ENCODE measurements at regions not wholly inside any gene's neighbourhood (a gene's known extent, or its start where the extent isn't known, plus 50 kb on each side); places are given as distances from the start of the nearest gene placed in this dataset.

DNA sequence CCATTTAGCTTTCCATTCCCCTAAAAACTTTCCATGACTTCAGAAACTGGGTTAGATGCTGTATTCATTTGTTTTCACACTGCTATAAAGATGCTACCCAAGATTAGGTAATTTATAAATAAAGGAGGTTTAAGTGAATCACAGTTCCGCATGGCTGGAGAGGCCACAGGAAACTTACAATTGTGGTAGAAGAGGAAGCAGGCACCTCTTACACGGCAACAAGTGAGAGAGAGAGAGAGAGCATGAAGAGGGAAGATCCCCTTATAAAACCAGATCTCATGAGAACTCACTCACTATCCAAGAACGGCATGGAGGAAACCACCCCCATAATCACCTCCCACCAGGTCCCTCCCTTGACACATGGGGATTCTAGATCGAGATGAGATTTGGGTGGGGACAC is 336.8 kb downstream of the TFEC start:
- H3K9me3 ChIP-seq (ENCODE audit: low read depth), result no peaks in the 10 kb centered on the region
- H3K4me2 ChIP-seq (ENCODE audit: unreplicated experiment), result no peak overlapping the region
- H3K4me3 ChIP-seq, result no peak overlapping the region
- no peak for TF ChIP-seq EZH2 (IDR thresholded peaks at IDR 0.05; ENCODE audit: insufficient read depth, poor library complexity, severe bottlenecking)
- no peak for TF ChIP-seq EZH2phosphoT487 (IDR thresholded peaks at IDR 0.05; ENCODE audit: insufficient read depth, low read depth)
- H3K27ac ChIP-seq, result no peak overlapping the region
- no peaks in the 10 kb centered on the region for H3F3A ChIP-seq (ENCODE audit: insufficient read depth)
- H2AFZ ChIP-seq, result no peak overlapping the region
- WGBS, 2 experiments (ENCODE audit: low coverage in 1 of 2, low lambda C conversion rate in 2 of 2, missing lambda C conversion rate in 2 of 2), result 76% methylated on average over 4 of the region's 4 CpGs
- no peaks in the 10 kb centered on the region for H3K79me2 ChIP-seq (ENCODE audit: insufficient read depth)
- H4K20me1 ChIP-seq (ENCODE audit: insufficient read depth), result no peaks in the 10 kb centered on the region
- H3K4me1 ChIP-seq (ENCODE audit: insufficient read depth), result no peaks in the 10 kb centered on the region
- in situ Hi-C loops (cut with MboI), result no loop called here
- DNase-seq, result no peak
- no peaks in the 10 kb centered on the region for H3K27me3 ChIP-seq (replicated peaks; ENCODE audit: insufficient read depth)
- H3K9ac ChIP-seq, result no peak overlapping the region
- H3K9me2 ChIP-seq (ENCODE audit: insufficient read depth), result no peaks in the 10 kb centered on the region
- H3K36me3 ChIP-seq (ENCODE audit: low read depth), result no peaks in the 10 kb centered on the region

DNA sequence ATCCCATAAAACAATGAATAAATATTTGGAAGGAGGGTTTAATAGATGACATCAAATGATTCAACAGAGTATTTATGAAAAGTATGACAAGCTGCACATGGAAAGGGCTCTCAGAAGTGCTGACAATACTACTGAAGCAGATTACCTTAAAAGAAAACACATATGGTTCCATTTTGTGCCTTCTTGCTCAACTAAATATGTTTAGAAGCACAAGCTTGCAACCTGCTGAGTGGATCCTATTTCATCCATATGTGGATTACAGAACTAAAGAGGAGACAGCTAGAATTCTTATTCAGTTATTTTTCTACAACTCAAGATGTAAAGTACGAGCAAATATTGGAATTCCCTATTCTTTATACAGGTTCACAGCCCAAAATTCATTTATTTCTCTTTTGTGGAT is 340.6 kb downstream of the TFEC start:
- no peaks in the 10 kb centered on the region for H3K79me2 ChIP-seq (ENCODE audit: insufficient read depth)
- no peaks in the 10 kb centered on the region for H3K27me3 ChIP-seq (replicated peaks; ENCODE audit: insufficient read depth)
- no peak overlapping the region for H3K27ac ChIP-seq
- WGBS, 2 experiments (ENCODE audit: low coverage in 1 of 2, low lambda C conversion rate in 2 of 2, missing lambda C conversion rate in 2 of 2), result 5 to 20% methylated on average over 1 of the region's 1 CpG
- DNase-seq, result no peak
- H4K20me1 ChIP-seq (ENCODE audit: insufficient read depth), result no peaks in the 10 kb centered on the region
- no peaks in the 10 kb centered on the region for H3K4me1 ChIP-seq (ENCODE audit: insufficient read depth)
- no peaks in the 10 kb centered on the region for H3F3A ChIP-seq (ENCODE audit: insufficient read depth)
- no peak overlapping the region for H3K4me2 ChIP-seq (ENCODE audit: unreplicated experiment)
- in situ Hi-C loops (cut with MboI), result no loop called here
- no peak overlapping the region for H3K9ac ChIP-seq
- no peaks in the 10 kb centered on the region for H3K9me2 ChIP-seq (ENCODE audit: insufficient read depth)
- H3K9me3 ChIP-seq (ENCODE audit: low read depth), result no peaks in the 10 kb centered on the region
- H2AFZ ChIP-seq, result no peak overlapping the region
- H3K36me3 ChIP-seq (ENCODE audit: low read depth), result no peaks in the 10 kb centered on the region
- no peak for TF ChIP-seq EZH2phosphoT487 (IDR thresholded peaks at IDR 0.05; ENCODE audit: insufficient read depth, low read depth)
- no peak for TF ChIP-seq EZH2 (IDR thresholded peaks at IDR 0.05; ENCODE audit: insufficient read depth, poor library complexity, severe bottlenecking)
- H3K4me3 ChIP-seq, result no peak overlapping the region

DNA sequence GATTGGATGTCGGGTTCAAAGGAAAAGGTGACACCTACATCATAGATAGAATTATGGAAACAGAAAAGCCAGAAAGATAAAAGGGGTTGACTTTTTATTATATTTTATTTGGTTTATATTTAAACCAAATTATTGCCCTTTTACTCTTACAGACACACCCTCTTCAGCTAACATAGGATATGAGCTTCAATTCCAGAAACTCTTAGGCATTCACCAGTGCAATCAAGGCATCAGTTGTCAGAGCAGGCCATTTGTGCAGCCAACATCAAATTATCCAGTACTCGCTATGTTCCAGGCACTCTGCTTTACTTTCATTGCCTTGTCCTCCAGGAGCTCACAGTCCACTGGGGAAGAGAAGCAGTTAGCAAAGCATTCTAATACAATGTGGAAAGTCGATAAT is 347.5 kb downstream of the TFEC start:
- H3F3A ChIP-seq (ENCODE audit: insufficient read depth), result peaks cover 8% of the 10 kb centered on the region; the same call in 1 of the 2 replicates
- no peak for DNase-seq
- no peaks in the 10 kb centered on the region for H3K79me2 ChIP-seq (ENCODE audit: insufficient read depth)
- no peak overlapping the region for H3K4me2 ChIP-seq (ENCODE audit: unreplicated experiment)
- in situ Hi-C loops (cut with MboI), result no loop called here
- no peaks in the 10 kb centered on the region for H3K9me3 ChIP-seq (ENCODE audit: low read depth)
- no peaks in the 10 kb centered on the region for H3K27me3 ChIP-seq (replicated peaks; ENCODE audit: insufficient read depth)
- no peaks in the 10 kb centered on the region for H3K9me2 ChIP-seq (ENCODE audit: insufficient read depth)
- WGBS, 2 experiments (ENCODE audit: low coverage in 1 of 2, low lambda C conversion rate in 2 of 2, missing lambda C conversion rate in 2 of 2), result 82 to 85% methylated on average over 3 of the region's 3 CpGs
- TF ChIP-seq EZH2phosphoT487 (IDR thresholded peaks at IDR 0.05; ENCODE audit: insufficient read depth, low read depth) (no peak), EZH2 (IDR thresholded peaks at IDR 0.05; ENCODE audit: insufficient read depth, poor library complexity, severe bottlenecking) (no peak)
- H3K4me3 ChIP-seq, result no peak overlapping the region
- H2AFZ ChIP-seq, result no peak overlapping the region
- no peaks in the 10 kb centered on the region for H3K36me3 ChIP-seq (ENCODE audit: low read depth)
- H3K9ac ChIP-seq, result no peak overlapping the region
- no peak overlapping the region for H3K27ac ChIP-seq
- H4K20me1 ChIP-seq (ENCODE audit: insufficient read depth), result no peaks in the 10 kb centered on the region
- peaks cover 20% of the 10 kb centered on the region for H3K4me1 ChIP-seq (ENCODE audit: insufficient read depth)

DNA sequence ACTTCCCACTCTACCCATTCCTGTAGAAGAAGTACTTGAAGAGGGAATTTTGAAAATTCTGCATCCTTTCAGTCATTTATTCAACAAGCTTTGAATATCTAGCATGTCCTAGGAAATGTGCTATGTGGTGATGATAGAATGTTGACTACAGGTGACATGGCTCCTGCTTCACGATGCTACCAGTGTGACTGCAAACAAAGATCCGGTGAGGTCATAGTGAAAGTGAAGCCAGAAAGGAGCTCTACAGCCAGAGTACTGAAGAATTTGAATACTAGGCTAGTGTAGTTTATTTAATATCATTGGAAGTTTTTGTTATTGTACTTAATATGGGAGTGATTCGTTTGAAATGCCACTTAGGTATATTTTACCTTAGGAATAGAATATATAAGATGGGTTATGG is 348.1 kb downstream of the TFEC start:
- peaks cover 26% of the 10 kb centered on the region for H3K4me1 ChIP-seq (ENCODE audit: insufficient read depth)
- H3K27ac ChIP-seq, result no peak overlapping the region
- no peaks in the 10 kb centered on the region for H3K9me2 ChIP-seq (ENCODE audit: insufficient read depth)
- H3K79me2 ChIP-seq (ENCODE audit: insufficient read depth), result no peaks in the 10 kb centered on the region
- H4K20me1 ChIP-seq (ENCODE audit: insufficient read depth), result no peaks in the 10 kb centered on the region
- no peaks in the 10 kb centered on the region for H3K9me3 ChIP-seq (ENCODE audit: low read depth)
- no peak overlapping the region for H3K4me2 ChIP-seq (ENCODE audit: unreplicated experiment)
- H3K9ac ChIP-seq, result no peak overlapping the region
- H3F3A ChIP-seq (ENCODE audit: insufficient read depth), result peaks cover 14% of the 10 kb centered on the region; the same call in 1 of the 2 replicates
- WGBS, 2 experiments (ENCODE audit: low coverage in 1 of 2, low lambda C conversion rate in 2 of 2, missing lambda C conversion rate in 2 of 2), result 60 to 69% methylated on average over 3 of the region's 3 CpGs
- H2AFZ ChIP-seq, result no peak overlapping the region
- H3K36me3 ChIP-seq (ENCODE audit: low read depth), result no peaks in the 10 kb centered on the region
- TF ChIP-seq EZH2 (IDR thresholded peaks at IDR 0.05; ENCODE audit: insufficient read depth, poor library complexity, severe bottlenecking) (no peak), EZH2phosphoT487 (IDR thresholded peaks at IDR 0.05; ENCODE audit: insufficient read depth, low read depth) (no peak)
- H3K27me3 ChIP-seq (replicated peaks; ENCODE audit: insufficient read depth), result no peaks in the 10 kb centered on the region
- no peak for DNase-seq
- no peak overlapping the region for H3K4me3 ChIP-seq
- in situ Hi-C loops (cut with MboI), result no loop called here

DNA sequence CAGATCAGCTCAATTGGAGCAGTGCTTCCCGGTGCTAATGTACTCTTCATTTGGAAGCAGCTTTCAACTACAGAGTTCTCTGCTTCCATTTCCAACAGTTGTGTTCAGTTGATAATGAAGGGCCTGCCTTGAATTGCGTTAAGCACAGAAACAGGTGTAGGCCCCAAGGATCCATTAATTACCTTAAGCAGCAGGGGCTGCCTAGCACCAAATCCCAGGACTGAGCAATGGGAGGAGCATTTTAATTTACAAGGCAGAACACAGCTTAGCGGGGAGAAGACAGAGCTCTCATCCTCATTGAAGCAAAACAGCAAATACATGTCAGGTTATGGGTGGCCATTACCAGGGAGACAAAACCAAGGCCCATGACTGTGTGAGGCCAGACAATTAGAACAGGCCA is 349.6 kb downstream of the TFEC start:
- Histone ChIP-seq H3K27me3 (replicated peaks; ENCODE audit: insufficient read depth) (no peaks in the 10 kb centered on the region), H3K27ac (no peak overlapping the region), H3K79me2 (ENCODE audit: insufficient read depth) (no peaks in the 10 kb centered on the region), H4K20me1 (ENCODE audit: insufficient read depth) (no peaks in the 10 kb centered on the region), H3F3A (ENCODE audit: insufficient read depth) (peaks cover 17% of the 10 kb centered on the region; the same call in 1 of the 2 replicates), H3K9me2 (ENCODE audit: insufficient read depth) (no peaks in the 10 kb centered on the region), H3K4me2 (ENCODE audit: unreplicated experiment) (no peak overlapping the region), H3K9me3 (ENCODE audit: low read depth) (no peaks in the 10 kb centered on the region), H3K4me1 (ENCODE audit: insufficient read depth) (peaks cover 31% of the 10 kb centered on the region), H3K9ac (no peak overlapping the region), H3K4me3 (no peak overlapping the region), H2AFZ (no peak overlapping the region), H3K36me3 (ENCODE audit: low read depth) (no peaks in the 10 kb centered on the region)
- in situ Hi-C loops (cut with MboI), result no loop called here
- no peak for DNase-seq
- TF ChIP-seq EZH2phosphoT487 (IDR thresholded peaks at IDR 0.05; ENCODE audit: insufficient read depth, low read depth), result no peak
- no peak for TF ChIP-seq EZH2 (IDR thresholded peaks at IDR 0.05; ENCODE audit: insufficient read depth, poor library complexity, severe bottlenecking)
- WGBS, 2 experiments (ENCODE audit: low coverage in 1 of 2, low lambda C conversion rate in 2 of 2, missing lambda C conversion rate in 2 of 2), result 72 to 80% methylated on average over 3 of the region's 3 CpGs

Measured in GM23248 (cell line).